SU-DHL-6 (cell line): ENCODE measurements at regions not wholly inside any gene's neighbourhood (a gene's known extent, or its start where the extent isn't known, plus 50 kb on each side); places are given as distances from the start of the nearest gene placed in this dataset.

ENCODE experiments used
- H2AFZ ChIP-seq: fragments of 200-600 bp; sonication (generic); 2 replicates; pipeline ENCODE4 v1.6.1; 2014; ENCODE audit warnings: low read depth, mild to moderate bottlenecking, moderate library complexity, mixed read lengths, antibody characterized with exemption, low read length; ENCODE audit not compliant: severe bottlenecking
- H3F3A ChIP-seq: fragments of 200-600 bp; shearing (Covaris generic); 2 replicates; pipeline ENCODE4 v1.6.0; 2016; ENCODE audit warnings: antibody characterized with exemption, mild to moderate bottlenecking; ENCODE audit not compliant: insufficient read depth
- H3K27ac ChIP-seq: fragments of 200-600 bp; sonication (generic); 2 replicates; pipeline ENCODE4 v1.5.1; 2016; ENCODE audit warnings: low read depth, mild to moderate bottlenecking, low read length, moderate library complexity, mixed read lengths
- H3K27me3 ChIP-seq: fragments of 200-600 bp; sonication (generic), shearing (Covaris generic); 2 replicates; pipeline ENCODE4 v1.6.0; 2014; ENCODE audit warnings: mild to moderate bottlenecking, low read length
- H3K36me3 ChIP-seq: fragments of 200-600 bp; sonication (generic); 2 replicates; pipeline ENCODE4 v1.6.1; 2014; ENCODE audit warnings: mild to moderate bottlenecking, low read length, mixed read lengths
- H3K4me2 ChIP-seq: fragments of 300-600, 200-600 bp; shearing (Covaris generic), sonication (generic); 2 replicates; pipeline ENCODE4 v1.6.0; 2014; ENCODE audit warnings: low read length, low read depth, mild to moderate bottlenecking; ENCODE audit not compliant: poor library complexity, severe bottlenecking
- H3K4me3 ChIP-seq: fragments of 200-600 bp; sonication (generic); 2 replicates; pipeline ENCODE4 v1.5.1; 2014; ENCODE audit warnings: antibody characterized with exemption, low read length, mild to moderate bottlenecking, mixed read lengths; ENCODE audit not compliant: insufficient read depth, poor library complexity, severe bottlenecking
- H3K79me2 ChIP-seq: fragments of 200-600 bp; sonication (generic); 2 replicates; pipeline ENCODE4 v1.6.1; 2014; ENCODE audit warnings: mild to moderate bottlenecking, low read length, moderate library complexity; ENCODE audit not compliant: insufficient read depth
- H3K9ac ChIP-seq: fragments of 200-600 bp; sonication (generic); 2 replicates; pipeline ENCODE4 v1.7.0; 2014; ENCODE audit warnings: mild to moderate bottlenecking, low read length
- H3K9me2 ChIP-seq: fragments of 200-600 bp; sonication (generic); replicated peaks from 2 replicates; pipeline ENCODE4 v1.6.1; 2014; ENCODE audit warnings: low read length; ENCODE audit not compliant: insufficient read depth
- H3K9me3 ChIP-seq: fragments of 200-600 bp; sonication (generic); 2 replicates; pipeline ENCODE4 v1.6.1; 2014; ENCODE audit warnings: low read length, mixed read lengths; ENCODE audit not compliant: insufficient read depth
- H4K20me1 ChIP-seq: fragments of 200-600 bp; sonication (generic); 2 replicates; pipeline ENCODE4 v1.6.1; 2014; ENCODE audit warnings: low read depth, mild to moderate bottlenecking, antibody characterized with exemption, low read length, moderate library complexity, mixed read lengths
- EZH2phosphoT487 ChIP-seq: fragments of 200-600 bp; sonication (generic), shearing (Covaris generic); conservative IDR thresholded peaks from 2 replicates; pipeline ENCODE4 v1.6.1; 2018; ENCODE audit warnings: mild to moderate bottlenecking, antibody characterized with exemption, low read length, moderate library complexity, mixed read lengths
- TF ChIP-seq, protein P1 (sequence below): fragments of 200-600 bp; sonication (generic); IDR thresholded peaks from one replicate; pipeline ENCODE4 v1.5.1; 2017; ENCODE audit warnings: antibody characterized with exemption, mild to moderate bottlenecking, low read length, moderate library complexity; ENCODE audit not compliant: insufficient read depth, poor library complexity, severe bottlenecking

DNA sequence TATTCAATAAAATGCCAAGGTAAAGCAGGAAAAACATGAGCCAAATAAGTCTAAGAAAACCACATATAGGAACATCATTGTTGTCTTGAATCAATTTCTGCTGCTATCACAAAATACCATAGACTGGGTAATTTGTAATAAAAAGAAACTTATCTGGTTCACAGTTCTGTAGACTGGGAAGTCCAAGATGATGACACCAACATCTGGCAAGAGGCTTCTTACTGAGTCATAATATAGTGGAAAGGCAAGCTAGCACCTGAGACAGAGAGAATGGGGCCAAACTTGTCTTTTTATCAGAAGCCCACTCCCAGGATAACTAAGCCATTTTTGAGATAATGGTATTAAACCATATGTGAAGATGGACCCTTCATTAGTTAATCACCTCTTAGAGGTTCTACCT lies 975.9 kb downstream of the FLRT2 start:
- Histone ChIP-seq H3K79me2 (no peaks in the 10 kb centered on the region), H3K4me2 (no peak overlapping the region), H3K4me3 (no peak overlapping the region), H3K9ac (no peak overlapping the region), H3K9me3 (no peaks in the 10 kb centered on the region), H3K36me3 (no peaks in the 10 kb centered on the region), H3F3A (no peaks in the 10 kb centered on the region), H3K27ac (no peak overlapping the region), H2AFZ (no peak overlapping the region), H4K20me1 (no peaks in the 10 kb centered on the region), H3K27me3 (no peaks in the 10 kb centered on the region), H3K9me2 (no peaks in the 10 kb centered on the region)
- no peak for TF ChIP-seq EZH2phosphoT487
- TF ChIP-seq, protein P1, sequence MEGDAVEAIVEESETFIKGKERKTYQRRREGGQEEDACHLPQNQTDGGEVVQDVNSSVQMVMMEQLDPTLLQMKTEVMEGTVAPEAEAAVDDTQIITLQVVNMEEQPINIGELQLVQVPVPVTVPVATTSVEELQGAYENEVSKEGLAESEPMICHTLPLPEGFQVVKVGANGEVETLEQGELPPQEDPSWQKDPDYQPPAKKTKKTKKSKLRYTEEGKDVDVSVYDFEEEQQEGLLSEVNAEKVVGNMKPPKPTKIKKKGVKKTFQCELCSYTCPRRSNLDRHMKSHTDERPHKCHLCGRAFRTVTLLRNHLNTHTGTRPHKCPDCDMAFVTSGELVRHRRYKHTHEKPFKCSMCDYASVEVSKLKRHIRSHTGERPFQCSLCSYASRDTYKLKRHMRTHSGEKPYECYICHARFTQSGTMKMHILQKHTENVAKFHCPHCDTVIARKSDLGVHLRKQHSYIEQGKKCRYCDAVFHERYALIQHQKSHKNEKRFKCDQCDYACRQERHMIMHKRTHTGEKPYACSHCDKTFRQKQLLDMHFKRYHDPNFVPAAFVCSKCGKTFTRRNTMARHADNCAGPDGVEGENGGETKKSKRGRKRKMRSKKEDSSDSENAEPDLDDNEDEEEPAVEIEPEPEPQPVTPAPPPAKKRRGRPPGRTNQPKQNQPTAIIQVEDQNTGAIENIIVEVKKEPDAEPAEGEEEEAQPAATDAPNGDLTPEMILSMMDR, result no peak

DNA sequence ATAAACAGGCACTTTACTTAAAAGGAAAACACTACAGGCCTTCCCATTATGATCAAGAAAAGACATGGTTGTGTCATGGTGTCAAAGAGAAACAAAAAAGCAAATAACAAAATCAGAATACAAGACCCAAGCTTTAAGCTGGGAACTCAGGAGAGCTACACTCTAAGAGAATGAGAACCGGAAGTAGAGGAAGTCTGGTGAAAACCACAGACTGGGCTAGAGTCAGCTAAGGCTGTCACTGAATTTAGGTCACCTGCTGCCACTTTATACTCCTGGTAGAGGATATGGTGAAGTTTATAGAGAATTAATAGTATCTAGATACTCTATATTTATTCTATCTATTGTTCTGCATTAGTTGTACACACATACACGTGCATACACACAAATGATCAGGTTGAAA lies 971.7 kb downstream of the FLRT2 start:
- Histone ChIP-seq H3K9me3 (no peaks in the 10 kb centered on the region), H3K27ac (no peak overlapping the region), H3K36me3 (no peaks in the 10 kb centered on the region), H3F3A (no peaks in the 10 kb centered on the region), H4K20me1 (no peaks in the 10 kb centered on the region), H3K9ac (no peak overlapping the region), H3K79me2 (no peaks in the 10 kb centered on the region), H2AFZ (no peak overlapping the region), H3K9me2 (no peaks in the 10 kb centered on the region), H3K27me3 (no peaks in the 10 kb centered on the region), H3K4me2 (no peak overlapping the region), H3K4me3 (no peak overlapping the region)
- no peak for TF ChIP-seq EZH2phosphoT487
- TF ChIP-seq, protein P1, result no peak

DNA sequence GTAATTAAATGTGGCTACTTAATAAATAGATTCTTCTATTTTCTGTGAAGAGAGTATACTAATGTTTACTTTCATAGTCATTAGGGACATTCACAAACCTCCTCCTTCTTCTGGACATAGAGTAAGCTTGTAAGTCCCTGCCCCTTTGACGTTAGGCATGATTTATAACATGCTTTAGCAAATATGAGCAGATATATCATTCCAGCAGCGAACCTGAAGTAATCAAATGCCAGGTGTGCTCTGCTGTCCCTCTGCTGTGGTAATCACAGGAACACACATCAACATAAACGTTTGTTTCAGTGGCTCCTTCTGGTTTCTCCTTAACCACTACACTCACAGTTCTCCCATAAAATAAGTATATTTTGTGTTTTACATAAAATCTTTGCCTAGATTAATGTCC lies 961.8 kb downstream of the FLRT2 start:
- no peaks in the 10 kb centered on the region for H3K9me2 ChIP-seq
- H3K9me3 ChIP-seq, result no peaks in the 10 kb centered on the region
- no peaks in the 10 kb centered on the region for H3K79me2 ChIP-seq
- H3K36me3 ChIP-seq, result no peaks in the 10 kb centered on the region
- no peak overlapping the region for H3K4me3 ChIP-seq
- H3K27ac ChIP-seq, result no peak overlapping the region
- H2AFZ ChIP-seq, result no peak overlapping the region
- H3K9ac ChIP-seq, result no peak overlapping the region
- no peaks in the 10 kb centered on the region for H3F3A ChIP-seq
- H4K20me1 ChIP-seq, result no peaks in the 10 kb centered on the region
- TF ChIP-seq, protein P1, result no peak
- no peak for TF ChIP-seq EZH2phosphoT487
- no peak overlapping the region for H3K4me2 ChIP-seq
- H3K27me3 ChIP-seq, result no peaks in the 10 kb centered on the region

DNA sequence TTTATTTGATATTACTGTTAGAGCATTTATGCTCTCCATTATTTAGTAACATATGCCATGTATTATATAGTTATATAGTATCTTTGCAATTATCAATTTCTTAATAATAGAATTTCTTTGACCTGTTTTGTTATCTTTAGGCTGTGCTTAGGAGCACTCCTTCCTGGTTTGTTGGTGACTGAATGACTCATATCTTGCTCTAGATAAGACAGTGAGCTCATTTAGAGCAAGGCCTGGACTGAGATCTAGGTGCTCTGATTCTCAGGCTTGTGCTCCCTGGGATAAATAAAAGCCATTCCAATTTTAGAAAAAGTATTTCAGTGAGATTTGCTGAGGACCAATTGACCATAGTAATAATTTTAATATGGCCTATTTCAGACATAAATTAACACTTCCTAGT lies 951.2 kb downstream of the FLRT2 start:
- Histone ChIP-seq H3K9me2 (no peaks in the 10 kb centered on the region), H3K4me3 (no peak overlapping the region), H4K20me1 (no peaks in the 10 kb centered on the region), H3K27ac (no peak overlapping the region), H3K27me3 (no peaks in the 10 kb centered on the region), H3K36me3 (no peaks in the 10 kb centered on the region), H3F3A (no peaks in the 10 kb centered on the region), H2AFZ (no peak overlapping the region), H3K9me3 (no peaks in the 10 kb centered on the region), H3K79me2 (no peaks in the 10 kb centered on the region), H3K9ac (no peak overlapping the region), H3K4me2 (no peak overlapping the region)
- TF ChIP-seq, protein P1, result no peak
- no peak for TF ChIP-seq EZH2phosphoT487
